Trophoblast cell (in vitro differentiated cells and primary cell): ENCODE measurements at regions not wholly inside any gene's neighbourhood (a gene's known extent, or its start where the extent isn't known, plus 50 kb on each side); places are given as distances from the start of the nearest gene placed in this dataset.

Experiments used
- DNase-seq, 2 donors: peaks; one replicate each; pipeline ENCODE4 v3.0.0-alpha.2; 2016
- H2AFZ ChIP-seq: 2 replicates; pipeline ENCODE4 v1.6.1; 2013; ENCODE audit warnings: low read length, moderate library complexity, mild to moderate bottlenecking; ENCODE audit not compliant: insufficient read depth, poor library complexity
- H2AK5ac ChIP-seq: 2 replicates; pipeline ENCODE4 v1.6.1; 2013; ENCODE audit warnings: mild to moderate bottlenecking, low read length
- H2BK120ac ChIP-seq: 2 replicates; pipeline ENCODE4 v1.6.1; 2013; ENCODE audit warnings: low read length, mild to moderate bottlenecking, moderate library complexity; ENCODE audit not compliant: insufficient read depth, poor library complexity
- H2BK12ac ChIP-seq: 2 replicates; pipeline ENCODE4 v1.6.1; 2013; ENCODE audit warnings: mild to moderate bottlenecking, low read length, moderate library complexity
- H2BK5ac ChIP-seq: 2 replicates; pipeline ENCODE4 v1.6.1; 2013; ENCODE audit warnings: low read length, low read depth, moderate library complexity, mild to moderate bottlenecking; ENCODE audit not compliant: poor library complexity
- H3K14ac ChIP-seq: 2 replicates; pipeline ENCODE4 v1.6.1; 2013; ENCODE audit warnings: mild to moderate bottlenecking, low read length
- H3K18ac ChIP-seq: 2 replicates; pipeline ENCODE4 v1.6.1; 2013; ENCODE audit warnings: mild to moderate bottlenecking, low read length
- H3K23ac ChIP-seq: 2 replicates; pipeline ENCODE4 v1.6.1; 2013; ENCODE audit warnings: low read length
- H3K27ac ChIP-seq: 2 replicates; pipeline ENCODE4 v1.5.1; 2013; ENCODE audit warnings: low read depth, mild to moderate bottlenecking, inconsistent platforms, low read length, moderate library complexity
- H3K27me3 ChIP-seq: 2 replicates; pipeline ENCODE4 v1.6.1; 2013; ENCODE audit warnings: inconsistent platforms, mild to moderate bottlenecking, low read length, moderate library complexity; ENCODE audit not compliant: insufficient read depth
- H3K36me3 ChIP-seq, 2 experiments: 1 replicate in 1 of 2; 2 replicates in 1 of 2; pipeline ENCODE4 v1.6.1; 2013; ENCODE audit warnings: low read length in 2 of 2, mild to moderate bottlenecking in 2 of 2, moderate library complexity in 1 of 2; ENCODE audit not compliant: insufficient read depth in 2 of 2, control insufficient read depth in 1 of 2
- H3K4ac ChIP-seq: 2 replicates; pipeline ENCODE4 v1.6.1; 2013; ENCODE audit warnings: low read depth, mild to moderate bottlenecking, low read length, moderate library complexity
- H3K4me1 ChIP-seq, 2 experiments: 1 replicate in 1 of 2; 2 replicates in 1 of 2; pipeline ENCODE4 v1.6.1; 2013; ENCODE audit warnings: low read length in 2 of 2, mild to moderate bottlenecking in 2 of 2, moderate library complexity in 1 of 2; ENCODE audit not compliant: insufficient read depth in 2 of 2, control insufficient read depth in 1 of 2
- H3K4me2 ChIP-seq: 2 replicates; pipeline ENCODE4 v1.6.1; 2013; ENCODE audit warnings: inconsistent platforms, mild to moderate bottlenecking, low read length, moderate library complexity
- H3K4me3 ChIP-seq: 2 replicates; pipeline ENCODE4 v1.5.1; 2013; ENCODE audit warnings: mild to moderate bottlenecking, low read depth, low read length, inconsistent platforms
- H3K79me1 ChIP-seq: one replicate; pipeline ENCODE4 v1.6.1; 2013; ENCODE audit warnings: low read length
- H3K79me2 ChIP-seq: 2 replicates; pipeline ENCODE4 v1.6.1; 2013; ENCODE audit warnings: low read length, mild to moderate bottlenecking; ENCODE audit not compliant: control insufficient read depth, insufficient read depth, poor library complexity
- H3K9ac ChIP-seq: 2 replicates; pipeline ENCODE4 v1.6.1; 2013; ENCODE audit warnings: mild to moderate bottlenecking, low read length
- H3K9me3 ChIP-seq: 2 replicates; pipeline ENCODE4 v1.6.1; 2013; ENCODE audit warnings: low read depth, mild to moderate bottlenecking, control low read depth, inconsistent platforms, low read length; ENCODE audit not compliant: insufficient read depth
- H4K12ac ChIP-seq: 2 replicates; pipeline ENCODE4 v1.6.1; 2013; ENCODE audit warnings: low read depth, mild to moderate bottlenecking, low read length, moderate library complexity
- H4K8ac ChIP-seq: 2 replicates; pipeline ENCODE4 v1.6.1; 2013; ENCODE audit warnings: low read depth, mild to moderate bottlenecking, low read length, moderate library complexity
- H4K91ac ChIP-seq: one replicate; pipeline ENCODE4 v1.6.1; 2013; ENCODE audit warnings: low read depth, mild to moderate bottlenecking, low read length, moderate library complexity
- WGBS: extraction: QIAGEN DNeasy Blood & Tissue Kit; methylation state at CpG from one replicate; pipeline ENCODE4 v1.1.7; 2013; ENCODE audit warnings: missing lambda C conversion rate; ENCODE audit not compliant: insufficient read length, insufficient coverage; ENCODE audit errors: extremely low coverage; 5-methylcytosine and 5-hydroxymethylcytosine counted together

- no peak overlapping the region for H3K18ac ChIP-seq
- no peak overlapping the region for H3K14ac ChIP-seq
- H4K91ac ChIP-seq: no peak overlapping the region
- H3K4me1 ChIP-seq: peaks cover 2 to 5% of the 10 kb centered on the region in 2 experiments
- no peak overlapping the region for H4K8ac ChIP-seq
- no peaks in the 10 kb centered on the region for H3K79me2 ChIP-seq
- H2AFZ ChIP-seq: no peak overlapping the region
- no CpG with 5 or more reads among the region's 4 CpGs for WGBS
- H2BK12ac ChIP-seq: no peak overlapping the region
- DNase-seq: peak; percentile 27 to 76
- no peak overlapping the region for H3K4ac ChIP-seq
- no peak overlapping the region for H2BK5ac ChIP-seq
- no peak overlapping the region for H3K4me2 ChIP-seq
- H2AK5ac ChIP-seq: no peak overlapping the region
- peaks cover 2% of the 10 kb centered on the region for H3K9me3 ChIP-seq
- no peaks in the 10 kb centered on the region for H3K27me3 ChIP-seq
- no peak overlapping the region for H4K12ac ChIP-seq
- no peak overlapping the region for H3K9ac ChIP-seq
- no peaks in the 10 kb centered on the region for H3K36me3 ChIP-seq
- H2BK120ac ChIP-seq: no peak overlapping the region
- H3K23ac ChIP-seq: no peak overlapping the region
- H3K79me1 ChIP-seq: no peaks in the 10 kb centered on the region
- H3K27ac ChIP-seq: no peak overlapping the region
- H3K4me3 ChIP-seq: no peak overlapping the region
These were observed 209.5 kb upstream of the SLC10A2 start for GRCh38 chr13:103275722-103276121.

DNA sequence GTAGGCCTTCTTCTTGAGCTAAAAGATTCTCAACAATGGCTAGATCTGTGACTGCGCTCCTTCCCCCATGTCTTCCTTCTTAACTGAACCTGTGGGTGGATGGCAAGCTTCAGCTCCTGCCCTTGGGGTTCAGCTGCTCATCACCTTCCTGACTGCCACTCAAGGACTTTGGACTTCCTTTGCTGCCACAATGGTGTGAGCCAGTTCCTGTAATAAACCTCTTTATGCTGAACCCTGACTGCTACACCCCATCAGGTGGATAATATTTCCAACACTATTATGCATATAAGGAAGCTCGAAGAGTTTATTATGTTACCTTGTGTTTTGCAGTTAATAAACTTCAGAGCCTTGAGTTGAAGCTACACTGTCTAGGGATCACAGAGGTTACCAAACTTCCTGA, 208.9 kb upstream of the SLC10A2 start:
- H3K9ac ChIP-seq: no peak overlapping the region
- H2AK5ac ChIP-seq: no peak overlapping the region
- no peak overlapping the region for H3K4me3 ChIP-seq
- H4K91ac ChIP-seq: no peak overlapping the region
- no peak overlapping the region for H2BK120ac ChIP-seq
- H3K79me2 ChIP-seq: no peaks in the 10 kb centered on the region
- no peak for DNase-seq
- peaks cover 2 to 5% of the 10 kb centered on the region in 2 experiments for H3K4me1 ChIP-seq
- peak overlapping the region; percentile 91 for H2BK12ac ChIP-seq
- no peak overlapping the region for H3K23ac ChIP-seq
- H4K12ac ChIP-seq: no peak overlapping the region
- H2BK5ac ChIP-seq: no peak overlapping the region
- H4K8ac ChIP-seq: no peak overlapping the region
- no peak overlapping the region for H3K4me2 ChIP-seq
- H2AFZ ChIP-seq: no peak overlapping the region
- no peak overlapping the region for H3K4ac ChIP-seq
- H3K36me3 ChIP-seq: no peaks in the 10 kb centered on the region
- no peaks in the 10 kb centered on the region for H3K27me3 ChIP-seq
- no peak overlapping the region for H3K14ac ChIP-seq
- H3K18ac ChIP-seq: no peak overlapping the region
- WGBS: no CpG with 5 or more reads among the region's 2 CpGs
- no peak overlapping the region for H3K27ac ChIP-seq
- peaks cover 2% of the 10 kb centered on the region for H3K9me3 ChIP-seq
- H3K79me1 ChIP-seq: no peaks in the 10 kb centered on the region

- Histone ChIP-seq H3K4ac (no peak overlapping the region), H3K27me3 (no peaks in the 10 kb centered on the region), H3K23ac (no peak overlapping the region), H3K79me1 (no peaks in the 10 kb centered on the region), H2AFZ (no peak overlapping the region), H3K18ac (no peak overlapping the region), H3K9ac (no peak overlapping the region), H3K79me2 (no peaks in the 10 kb centered on the region), H3K14ac (no peak overlapping the region), H2BK12ac (no peak overlapping the region), H3K9me3 (peaks cover 2% of the 10 kb centered on the region), H3K4me2 (no peak overlapping the region), H4K12ac (no peak overlapping the region), H2BK120ac (no peak overlapping the region), H3K4me3 (no peak overlapping the region), H4K8ac (no peak overlapping the region), H4K91ac (no peak overlapping the region), H3K36me3 (no peaks in the 10 kb centered on the region), H2AK5ac (no peak overlapping the region), H2BK5ac (no peak overlapping the region), H3K27ac (no peak overlapping the region), H3K4me1 (peaks cover 2 to 5% of the 10 kb centered on the region in 2 experiments)
- DNase-seq: no peak
These were observed 207.6 kb upstream of the SLC10A2 start for GRCh38 chr13:103273825-103274224.

GRCh38 chr13:103272770-103273169, 206.6 kb upstream of the SLC10A2 start:
- no peak overlapping the region for H3K9ac ChIP-seq
- WGBS: no CpG with 5 or more reads among the region's 2 CpGs
- no peaks in the 10 kb centered on the region for H3K79me1 ChIP-seq
- no peak overlapping the region for H2BK5ac ChIP-seq
- H2AFZ ChIP-seq: no peak overlapping the region
- no peaks in the 10 kb centered on the region for H3K27me3 ChIP-seq
- H3K4me3 ChIP-seq: no peak overlapping the region
- H3K23ac ChIP-seq: no peak overlapping the region
- no peak overlapping the region for H3K4ac ChIP-seq
- no peak overlapping the region for H4K12ac ChIP-seq
- H3K4me2 ChIP-seq: no peak overlapping the region
- no peak for DNase-seq
- no peak overlapping the region for H3K27ac ChIP-seq
- H3K18ac ChIP-seq: no peak overlapping the region
- H3K36me3 ChIP-seq: no peaks in the 10 kb centered on the region
- H4K91ac ChIP-seq: no peak overlapping the region
- no peak overlapping the region for H2AK5ac ChIP-seq
- no peak overlapping the region for H2BK120ac ChIP-seq
- no peak overlapping the region for H3K14ac ChIP-seq
- no peak overlapping the region for H4K8ac ChIP-seq
- peaks cover 2 to 5% of the 10 kb centered on the region in 2 experiments for H3K4me1 ChIP-seq
- peaks cover 2% of the 10 kb centered on the region for H3K9me3 ChIP-seq
- H2BK12ac ChIP-seq: no peak overlapping the region
- H3K79me2 ChIP-seq: no peaks in the 10 kb centered on the region
